Endodermal cell (in vitro differentiated cells): ENCODE measurements at regions not wholly inside any gene's neighbourhood (a gene's known extent, or its start where the extent isn't known, plus 50 kb on each side); places are given as distances from the start of the nearest gene placed in this dataset.

Experiments
- DNase-seq: peaks from one replicate; pipeline ENCODE4 v3.0.0-alpha.2; 2017
- H3K27ac ChIP-seq: 2 replicates; pipeline ENCODE4 v1.5.1; 2013; ENCODE audit warnings: mild to moderate bottlenecking, low read depth, low read length, moderate library complexity
- H3K27me3 ChIP-seq: 2 replicates; pipeline ENCODE4 v1.6.1; 2013; ENCODE audit warnings: mild to moderate bottlenecking, low read length, moderate library complexity; ENCODE audit not compliant: insufficient read depth, control insufficient read depth, poor library complexity, severe bottlenecking
- H3K36me3 ChIP-seq: 2 replicates; pipeline ENCODE4 v1.7.0; 2013; ENCODE audit warnings: mild to moderate bottlenecking, low read length, moderate library complexity; ENCODE audit not compliant: control insufficient read depth, insufficient read depth
- H3K4me1 ChIP-seq: one replicate; pipeline ENCODE4 v1.7.0; 2013; ENCODE audit warnings: low read length; ENCODE audit not compliant: control insufficient read depth, insufficient read depth
- H3K4me3 ChIP-seq: 2 replicates; pipeline ENCODE4 v1.5.1; 2013; ENCODE audit warnings: mild to moderate bottlenecking, low read length, moderate library complexity
- H3K9ac ChIP-seq: 2 replicates; pipeline ENCODE4 v1.6.1; 2013; ENCODE audit warnings: mild to moderate bottlenecking, low read length, moderate library complexity; ENCODE audit not compliant: poor library complexity, severe bottlenecking; ENCODE audit errors: extremely low read depth
- H3K9me3 ChIP-seq: 2 replicates; pipeline ENCODE4 v1.6.1; 2013; ENCODE audit warnings: mild to moderate bottlenecking, low read length, moderate library complexity; ENCODE audit not compliant: control insufficient read depth
- H3K27ac Mint-ChIP-seq: 2 replicates; pipeline ENCODE4 v1.8.0; 2020; ENCODE audit warnings: mixed read lengths
- H3K27me3 Mint-ChIP-seq: 2 replicates; pipeline ENCODE4 v1.8.0; 2021; ENCODE audit warnings: mild to moderate bottlenecking, mixed read lengths; ENCODE audit not compliant: insufficient read depth
- H3K36me3 Mint-ChIP-seq: 2 replicates; pipeline ENCODE4 v1.8.0; 2020; ENCODE audit warnings: low read depth, mixed read lengths
- H3K4me1 Mint-ChIP-seq: 2 replicates; pipeline ENCODE4 v1.8.0; 2020; ENCODE audit warnings: mixed read lengths
- H3K4me3 Mint-ChIP-seq: 2 replicates; pipeline ENCODE4 v1.8.0; 2020; ENCODE audit warnings: mild to moderate bottlenecking, moderate library complexity, mixed read lengths
- H3K9me3 Mint-ChIP-seq: 2 replicates; pipeline ENCODE4 v1.8.0; 2020; ENCODE audit warnings: mild to moderate bottlenecking, mixed read lengths
- WGBS, 2 experiments: methylation state at CpG; one replicate each; pipeline versions ENCODE4 v1.1.5 to v1.1.7; 2013; ENCODE audit warnings: missing lambda C conversion rate in 2 of 2, mixed read lengths in 1 of 2; ENCODE audit not compliant: insufficient coverage in 1 of 2, insufficient read length in 1 of 2; 5-methylcytosine and 5-hydroxymethylcytosine counted together
- TF ChIP-seq, protein P1 (sequence below): fragments of 200-600 bp; sonication (generic); conservative IDR thresholded peaks from 2 replicates; pipeline ENCODE4 v1.5.0; 2021; ENCODE audit warnings: antibody characterized with exemption, mild to moderate bottlenecking

GRCh38 chr13:73662833-73663232, 471.4 kb downstream of the KLF12 start:
- Histone ChIP-seq H3K27ac (no peak overlapping the region), H3K36me3 (no peaks in the 10 kb centered on the region), H3K9me3 (no peaks in the 10 kb centered on the region), H3K4me1 (no peaks in the 10 kb centered on the region), H3K4me3 (no peak overlapping the region), H3K9ac (no peak overlapping the region), H3K27me3 (no peaks in the 10 kb centered on the region)
- Mint-ChIP-seq H3K4me3 (no peak overlapping the region), H3K4me1 (peaks cover 2% of the 10 kb centered on the region), H3K36me3 (no peaks in the 10 kb centered on the region), H3K27ac (no peak overlapping the region), H3K9me3 (peaks cover 2% of the 10 kb centered on the region), H3K27me3 (no peaks in the 10 kb centered on the region)
- TF ChIP-seq, protein P1, sequence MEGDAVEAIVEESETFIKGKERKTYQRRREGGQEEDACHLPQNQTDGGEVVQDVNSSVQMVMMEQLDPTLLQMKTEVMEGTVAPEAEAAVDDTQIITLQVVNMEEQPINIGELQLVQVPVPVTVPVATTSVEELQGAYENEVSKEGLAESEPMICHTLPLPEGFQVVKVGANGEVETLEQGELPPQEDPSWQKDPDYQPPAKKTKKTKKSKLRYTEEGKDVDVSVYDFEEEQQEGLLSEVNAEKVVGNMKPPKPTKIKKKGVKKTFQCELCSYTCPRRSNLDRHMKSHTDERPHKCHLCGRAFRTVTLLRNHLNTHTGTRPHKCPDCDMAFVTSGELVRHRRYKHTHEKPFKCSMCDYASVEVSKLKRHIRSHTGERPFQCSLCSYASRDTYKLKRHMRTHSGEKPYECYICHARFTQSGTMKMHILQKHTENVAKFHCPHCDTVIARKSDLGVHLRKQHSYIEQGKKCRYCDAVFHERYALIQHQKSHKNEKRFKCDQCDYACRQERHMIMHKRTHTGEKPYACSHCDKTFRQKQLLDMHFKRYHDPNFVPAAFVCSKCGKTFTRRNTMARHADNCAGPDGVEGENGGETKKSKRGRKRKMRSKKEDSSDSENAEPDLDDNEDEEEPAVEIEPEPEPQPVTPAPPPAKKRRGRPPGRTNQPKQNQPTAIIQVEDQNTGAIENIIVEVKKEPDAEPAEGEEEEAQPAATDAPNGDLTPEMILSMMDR, result no peak
- no peak for DNase-seq
- 94 to 100% methylated on average over 3 to 8 of the region's 8 CpGs for WGBS, 2 experiments

- H3K4me1 Mint-ChIP-seq, result peaks cover 4% of the 10 kb centered on the region
- Histone ChIP-seq H3K36me3 (no peaks in the 10 kb centered on the region), H3K27me3 (no peaks in the 10 kb centered on the region), H3K27ac (no peak overlapping the region), H3K9me3 (no peaks in the 10 kb centered on the region), H3K4me3 (no peak overlapping the region), H3K9ac (no peak overlapping the region), H3K4me1 (no peaks in the 10 kb centered on the region)
- DNase-seq, result no peak
- 89% methylated on average over 13 to 19 of the region's 19 CpGs for WGBS, 2 experiments
- H3K9me3 Mint-ChIP-seq, result peaks cover 2% of the 10 kb centered on the region
- no peaks in the 10 kb centered on the region for H3K27me3 Mint-ChIP-seq
- H3K4me3 Mint-ChIP-seq, result no peak overlapping the region
- TF ChIP-seq, protein P1, result no peak
- no peak overlapping the region for H3K27ac Mint-ChIP-seq
- no peaks in the 10 kb centered on the region for H3K36me3 Mint-ChIP-seq
These were observed 472.3 kb downstream of the KLF12 start for GRCh38 chr13:73661687-73662425.

DNA sequence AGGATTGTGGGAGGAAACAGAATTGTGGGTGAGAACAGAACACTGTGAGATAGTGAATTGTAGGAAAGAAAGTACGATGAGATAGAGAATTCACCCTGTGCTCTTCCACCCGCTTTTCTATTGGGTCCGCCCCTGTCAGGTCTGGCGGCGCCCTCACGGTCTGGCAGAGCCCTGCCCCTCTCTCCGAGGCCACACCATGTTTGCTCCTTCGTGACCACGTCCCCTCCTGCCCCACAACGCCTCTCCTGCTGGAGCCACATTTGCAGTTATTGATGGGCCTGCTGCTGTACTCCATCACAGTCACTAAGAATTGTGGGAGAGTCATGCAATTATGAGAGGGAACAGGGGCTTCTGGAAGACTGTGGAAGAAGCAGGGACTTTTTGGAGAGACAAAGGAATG, 473.1 kb downstream of the KLF12 start:
- no peak overlapping the region for H3K27ac ChIP-seq
- TF ChIP-seq, protein P1, result no peak
- H3K27ac Mint-ChIP-seq, result no peak overlapping the region
- peaks cover 4% of the 10 kb centered on the region for H3K4me1 Mint-ChIP-seq
- no peaks in the 10 kb centered on the region for H3K4me1 ChIP-seq
- H3K36me3 Mint-ChIP-seq, result no peaks in the 10 kb centered on the region
- H3K27me3 ChIP-seq, result no peaks in the 10 kb centered on the region
- H3K9ac ChIP-seq, result no peak overlapping the region
- H3K27me3 Mint-ChIP-seq, result no peaks in the 10 kb centered on the region
- no peaks in the 10 kb centered on the region for H3K9me3 ChIP-seq
- H3K9me3 Mint-ChIP-seq, result peaks cover 2% of the 10 kb centered on the region
- no peak for DNase-seq
- no peak overlapping the region for H3K4me3 Mint-ChIP-seq
- WGBS, 2 experiments, result 92 to 95% methylated on average over 10 of the region's 10 CpGs
- H3K4me3 ChIP-seq, result no peak overlapping the region
- no peaks in the 10 kb centered on the region for H3K36me3 ChIP-seq
